ENCODE measurements at regions not wholly inside any gene's neighbourhood (a gene's known extent, or its start where the extent isn't known, plus 50 kb on each side); places are given as distances from the start of the nearest gene placed in this dataset.

GRCh38 chr16:56057151-56057550 lies 134.1 kb upstream of the GNAO1 start:
- DNase-seq (ENCODE audit: extremely low read depth, low read depth), result no peak
- TF ChIP-seq CTCF (IDR thresholded peaks at IDR 0.05; ENCODE audit: low read depth, low read length), result no peak

DNA sequence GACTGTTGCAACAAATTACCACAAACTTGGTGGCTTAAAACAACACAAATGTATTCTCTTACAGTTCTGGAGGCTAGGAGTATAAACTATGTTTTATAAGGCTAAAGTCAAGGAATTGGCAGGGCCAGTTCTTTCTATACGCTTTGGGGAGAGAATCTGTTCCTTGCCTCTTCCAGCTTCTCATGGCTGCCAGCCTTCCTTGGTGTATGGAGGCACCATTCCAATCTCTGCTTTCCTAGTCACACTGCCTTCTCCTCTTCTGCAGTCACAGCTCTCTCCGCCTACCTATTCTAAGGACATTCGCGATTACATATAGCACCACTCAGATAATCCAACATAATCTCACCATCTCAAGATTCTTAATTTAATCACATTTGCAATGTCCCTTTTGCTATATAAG lies 140.4 kb upstream of the GNAO1 start:
- no peak for DNase-seq (ENCODE audit: extremely low read depth, low read depth)
- TF ChIP-seq CTCF (IDR thresholded peaks at IDR 0.05; ENCODE audit: low read depth, low read length), result no peak

DNA sequence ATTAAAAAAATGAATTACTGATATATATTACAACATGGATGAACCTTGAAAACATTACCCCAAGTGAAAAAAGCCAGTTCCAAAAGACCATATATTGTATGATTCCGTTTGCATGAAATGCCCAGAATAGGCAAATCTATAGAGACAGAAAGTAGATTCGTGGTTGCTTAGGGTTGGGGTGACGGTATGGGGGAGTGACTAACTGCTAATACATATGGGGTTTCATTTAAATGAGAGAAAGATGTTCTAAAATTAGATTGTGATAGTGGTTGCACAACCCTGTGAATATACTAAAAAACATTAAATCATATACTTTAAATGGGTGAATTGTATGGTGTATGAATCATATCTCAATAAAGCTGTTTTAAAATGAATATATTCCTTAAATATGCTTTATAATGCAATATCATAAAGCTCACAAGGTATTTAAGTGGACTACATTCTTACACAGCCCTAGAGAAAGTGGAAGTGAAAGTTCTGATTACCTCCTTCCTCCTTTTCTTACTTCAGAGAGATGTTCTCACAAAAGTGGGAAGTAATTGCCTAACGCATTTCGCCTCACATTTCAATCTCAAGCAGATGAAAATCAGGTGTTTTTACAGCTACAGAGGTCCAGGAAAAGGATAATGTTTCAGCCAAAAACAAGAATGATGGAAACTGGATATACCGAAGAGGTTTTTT lies 142.7 kb upstream of the GNAO1 start:
- DNase-seq (ENCODE audit: extremely low read depth, low read depth), result no peak
- no peak for TF ChIP-seq CTCF (IDR thresholded peaks at IDR 0.05; ENCODE audit: low read depth, low read length)

- no peak for DNase-seq (ENCODE audit: extremely low read depth, low read depth)
- no peak for TF ChIP-seq CTCF (IDR thresholded peaks at IDR 0.05; ENCODE audit: low read depth, low read length)
Observed at GRCh38 chr16:56047307-56048234, 143.7 kb upstream of the GNAO1 start.

DNA sequence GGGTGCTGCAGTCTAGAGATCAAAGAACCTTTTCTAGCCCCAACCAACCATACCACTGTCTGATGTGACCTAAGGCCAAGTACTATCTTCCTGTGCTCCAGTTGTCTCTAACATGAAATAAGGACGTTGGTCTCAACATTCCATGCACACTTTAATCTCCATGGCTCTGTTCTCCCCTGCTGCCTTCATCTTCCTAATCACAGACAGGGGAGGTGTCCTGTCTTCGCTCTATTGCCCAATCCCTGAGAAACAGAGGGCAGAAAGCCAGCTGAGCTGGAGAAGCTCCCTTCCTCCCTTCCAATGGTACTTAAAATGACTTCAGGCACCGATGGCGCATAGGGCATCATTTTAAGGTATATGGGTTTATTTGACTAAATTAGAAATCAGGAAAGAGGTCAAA lies 148.9 kb upstream of the GNAO1 start:
- no peak for TF ChIP-seq CTCF (IDR thresholded peaks at IDR 0.05; ENCODE audit: low read depth, low read length)
- no peak for DNase-seq (ENCODE audit: extremely low read depth, low read depth)

DNA sequence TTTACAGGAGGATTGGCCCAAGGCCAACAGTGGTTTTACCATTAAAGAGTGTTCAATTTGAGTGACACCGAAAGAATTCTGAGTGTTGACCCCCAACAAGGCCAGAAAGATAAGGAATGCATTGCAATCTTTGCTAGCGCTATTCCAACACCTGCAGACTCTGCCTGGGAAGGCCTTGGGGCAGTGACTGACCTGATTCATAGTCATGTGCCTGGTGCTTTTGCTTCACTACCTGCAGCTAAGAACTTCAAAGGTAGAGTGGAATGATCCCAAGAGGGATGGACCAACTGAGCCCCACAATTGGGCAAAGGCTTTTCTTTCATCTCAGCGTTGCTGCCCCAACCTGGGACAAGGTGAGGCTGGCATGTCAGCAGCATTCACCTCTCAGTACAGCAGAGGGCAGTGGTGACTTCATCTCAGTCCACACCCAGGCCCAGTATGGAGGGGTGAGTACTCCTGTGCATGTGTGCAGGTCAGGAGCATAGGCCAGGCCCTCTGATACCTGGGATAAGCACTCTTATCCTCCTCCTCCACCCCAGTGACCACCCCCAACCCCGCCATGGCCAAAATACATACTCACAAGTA lies 149.6 kb upstream of the GNAO1 start:
- DNase-seq (ENCODE audit: extremely low read depth, low read depth), result no peak
- TF ChIP-seq CTCF (IDR thresholded peaks at IDR 0.05; ENCODE audit: low read depth, low read length), result no peak; the same call in 1 of the 2 replicates

All from AG09319 (cell line).